ENCODE measurements at regions not wholly inside any gene's neighbourhood (a gene's known extent, or its start where the extent isn't known, plus 50 kb on each side); places are given as distances from the start of the nearest gene placed in this dataset.

DNA sequence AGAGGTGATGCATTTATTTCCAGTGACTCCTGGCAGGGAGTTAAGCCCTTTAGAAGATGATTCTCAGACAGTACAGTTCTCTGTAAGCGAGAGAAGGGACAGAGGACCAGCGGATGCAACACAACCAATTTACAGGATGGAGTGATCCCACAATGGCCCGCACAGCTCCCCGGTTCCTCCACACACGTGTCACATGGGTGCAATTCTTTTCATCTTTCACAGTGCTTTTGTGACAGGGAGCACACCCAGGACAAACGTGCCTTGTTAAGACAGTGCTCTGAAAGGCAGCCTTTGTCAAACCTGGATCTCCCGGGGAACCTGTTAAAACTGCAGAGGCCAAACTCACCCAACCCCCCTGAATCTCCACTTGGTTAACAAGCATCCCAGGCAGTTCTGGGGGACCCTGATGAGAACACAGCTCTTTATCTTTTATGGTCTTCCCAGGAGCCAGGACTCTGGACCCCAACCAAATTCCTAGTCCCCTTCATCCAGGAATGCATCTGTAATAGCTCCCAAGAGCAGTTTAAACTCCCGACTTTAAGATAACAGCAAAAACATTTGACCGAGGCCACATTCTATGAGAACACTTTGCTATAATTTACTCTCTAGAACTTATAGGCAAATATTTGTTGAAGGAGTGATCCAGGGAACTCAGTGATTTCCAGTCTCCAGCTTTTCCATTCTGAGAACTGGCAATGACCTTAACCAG, 134.9 kb upstream of the CDH5 start:
- TF ChIP-seq SP2 (IDR thresholded peaks at IDR 0.05; ENCODE audit: low read length) = no peak
- no peak for TF ChIP-seq ZNF274 (IDR thresholded peaks at IDR 0.05; ENCODE audit: borderline replicate concordance, extremely low read depth, low read length)
- no peak for TF ChIP-seq POLR2A (IDR thresholded peaks at IDR 0.05; ENCODE audit: control extremely low read depth in 1 of 2, low read depth in 2 of 2, low read length in 2 of 2)
- TF ChIP-seq, protein P1, sequence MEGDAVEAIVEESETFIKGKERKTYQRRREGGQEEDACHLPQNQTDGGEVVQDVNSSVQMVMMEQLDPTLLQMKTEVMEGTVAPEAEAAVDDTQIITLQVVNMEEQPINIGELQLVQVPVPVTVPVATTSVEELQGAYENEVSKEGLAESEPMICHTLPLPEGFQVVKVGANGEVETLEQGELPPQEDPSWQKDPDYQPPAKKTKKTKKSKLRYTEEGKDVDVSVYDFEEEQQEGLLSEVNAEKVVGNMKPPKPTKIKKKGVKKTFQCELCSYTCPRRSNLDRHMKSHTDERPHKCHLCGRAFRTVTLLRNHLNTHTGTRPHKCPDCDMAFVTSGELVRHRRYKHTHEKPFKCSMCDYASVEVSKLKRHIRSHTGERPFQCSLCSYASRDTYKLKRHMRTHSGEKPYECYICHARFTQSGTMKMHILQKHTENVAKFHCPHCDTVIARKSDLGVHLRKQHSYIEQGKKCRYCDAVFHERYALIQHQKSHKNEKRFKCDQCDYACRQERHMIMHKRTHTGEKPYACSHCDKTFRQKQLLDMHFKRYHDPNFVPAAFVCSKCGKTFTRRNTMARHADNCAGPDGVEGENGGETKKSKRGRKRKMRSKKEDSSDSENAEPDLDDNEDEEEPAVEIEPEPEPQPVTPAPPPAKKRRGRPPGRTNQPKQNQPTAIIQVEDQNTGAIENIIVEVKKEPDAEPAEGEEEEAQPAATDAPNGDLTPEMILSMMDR (IDR thresholded peaks at IDR 0.05; ENCODE audit: control extremely low read depth in 1 of 3, insufficient read depth in 1 of 3, low read depth in 1 of 3, low read length in 3 of 3) = no peak
- no peak for TF ChIP-seq RFX5 (IDR thresholded peaks at IDR 0.05; ENCODE audit: borderline replicate concordance, low read depth, low read length)
- no peak for TF ChIP-seq CHD1 (IDR thresholded peaks at IDR 0.05; ENCODE audit: low read depth, low read length)
- TF ChIP-seq SIN3A (conservative IDR thresholded peaks at IDR 0.05 in 1 of 2, IDR thresholded peaks at IDR 0.05 in 1 of 2; ENCODE audit: low read depth in 1 of 2, low read length in 2 of 2) = no peak
- no peak for TF ChIP-seq YY1 (IDR thresholded peaks at IDR 0.05; ENCODE audit: low read depth, low read length)
- no peak for TF ChIP-seq EP300 (IDR thresholded peaks at IDR 0.05; ENCODE audit: borderline replicate concordance in 1 of 2, low read depth in 2 of 2, low read length in 2 of 2)
- TF ChIP-seq USF2 (IDR thresholded peaks at IDR 0.05; ENCODE audit: low read length) = no peak
- TF ChIP-seq JUND (IDR thresholded peaks at IDR 0.05; ENCODE audit: low read length) = no peak
- TF ChIP-seq ASH2L (IDR thresholded peaks at IDR 0.05; ENCODE audit: low read length) = no peak
- no peak for TF ChIP-seq SP4 (IDR thresholded peaks at IDR 0.05; ENCODE audit: low read length)

Measured in H1 (cell line).